ENCODE measurements at regions not wholly inside any gene's neighbourhood (a gene's known extent, or its start where the extent isn't known, plus 50 kb on each side); places are given as distances from the start of the nearest gene placed in this dataset.

- TF ChIP-seq CTCF (IDR thresholded peaks at IDR 0.05) (no peak), POLR2A (IDR thresholded peaks at IDR 0.05) (no peak)
These were observed 458.7 kb upstream of the ZFHX3 start for GRCh38 chr16:73506568-73507056.

Data from right lobe of liver (tissue), 4 donors.